Endothelial cell of hepatic sinusoid (primary cell): ENCODE measurements at regions not wholly inside any gene's neighbourhood (a gene's known extent, or its start where the extent isn't known, plus 50 kb on each side); places are given as distances from the start of the nearest gene placed in this dataset.
"Not testable (repeated sequence)": the region's sequence is repeated elsewhere in the genome, so short reads cannot be mapped to it uniquely, and the experiment has no call there.

Source experiments
- in situ Hi-C: cut with HindIII; loops from 2 replicates; pipeline ENCODE4 v1.10.0; 2017; ENCODE audit warnings: low sequenced_read_pairs

DNA sequence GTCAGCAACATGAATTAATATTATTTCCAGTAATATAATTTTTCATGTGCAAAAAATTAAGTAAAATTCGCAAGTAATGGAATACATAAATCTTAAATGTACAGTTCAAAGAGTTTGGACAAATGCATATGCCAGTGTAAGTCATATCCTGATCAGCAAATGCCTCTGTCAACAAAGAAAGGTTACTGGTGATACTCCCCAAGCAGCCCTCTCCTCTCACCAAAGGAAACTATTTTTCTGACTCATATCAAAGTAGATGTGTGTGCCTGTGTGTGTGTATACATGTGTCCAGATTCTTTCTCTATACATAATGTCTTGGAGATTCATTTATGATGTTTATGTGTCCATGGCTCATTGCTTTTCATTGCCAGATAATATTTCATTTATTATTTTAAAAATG, 1035.0 kb downstream of the SLC16A7 start:
- in situ Hi-C loops, result no loop called here

GRCh38 chr12:60644076-60644475, 1048.2 kb downstream of the SLC16A7 start:
- in situ Hi-C loops, result no loop called here

DNA sequence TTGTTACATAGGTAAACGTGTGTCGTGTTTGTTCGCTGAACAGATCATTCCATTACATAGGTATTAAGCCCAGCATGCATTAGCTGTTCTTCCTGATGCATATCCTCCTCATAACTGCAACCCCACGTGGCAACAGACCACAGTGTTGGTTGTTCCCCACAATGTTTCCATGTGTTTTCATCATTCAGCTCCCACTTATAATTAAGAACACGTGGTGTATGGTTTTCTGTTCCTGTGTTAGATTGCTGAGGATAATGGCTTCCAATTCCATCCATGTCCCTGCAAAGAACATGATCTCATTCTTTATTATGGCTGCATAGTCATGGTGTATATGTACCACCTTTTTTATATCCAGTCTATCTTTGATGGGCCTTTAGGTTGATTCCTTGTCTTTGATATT, 1071.1 kb downstream of the SLC16A7 start:
- in situ Hi-C loops, result no loop called here

GRCh38 chr12:60672949-60673348, 1077.1 kb downstream of the SLC16A7 start:
- in situ Hi-C loops, result no loop called here

GRCh38 chr12:60684988-60685655, 1089.3 kb downstream of the SLC16A7 start:
- in situ Hi-C loops, result no loop called here

GRCh38 chr12:60689137-60689536, 1093.3 kb downstream of the SLC16A7 start:
- in situ Hi-C loops, result no loop called here

- in situ Hi-C loops, result no loop called here
These were observed 1097.3 kb downstream of the SLC16A7 start for GRCh38 chr12:60693019-60693626.

DNA sequence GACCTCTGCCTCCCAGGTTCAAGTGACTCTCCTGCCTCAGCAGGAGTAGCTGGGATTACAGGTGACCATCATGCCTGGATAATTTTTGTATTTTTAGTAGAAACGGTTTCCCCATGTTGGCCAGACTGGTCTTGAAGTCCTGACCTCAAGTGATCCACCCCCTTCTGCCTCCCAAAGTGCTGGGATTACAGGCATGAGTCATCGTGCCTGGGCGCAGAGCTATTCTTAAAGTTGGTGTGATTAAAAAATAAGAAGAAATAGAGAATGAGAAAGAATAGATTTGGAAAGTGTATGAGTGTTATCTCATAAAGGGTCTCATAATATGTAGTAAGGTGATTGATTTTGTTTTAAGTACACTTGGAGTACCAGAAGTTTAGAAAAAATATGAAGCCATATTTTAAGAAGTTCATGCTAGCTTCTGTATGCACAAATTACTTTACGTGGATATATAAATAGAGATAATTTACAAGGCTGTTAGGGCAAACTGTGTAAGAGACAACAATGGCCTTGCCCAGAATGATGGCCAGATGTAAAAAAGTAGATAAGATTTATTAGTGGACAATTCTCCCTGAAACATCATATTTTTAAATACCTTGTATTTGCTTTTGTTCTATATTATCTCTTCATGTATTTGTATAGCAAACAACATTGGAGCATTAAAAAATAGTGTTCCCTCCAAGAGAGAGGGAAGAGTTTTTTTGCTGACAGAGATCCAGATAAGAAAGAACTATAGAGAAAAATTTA, 1108.5 kb downstream of the SLC16A7 start:
- in situ Hi-C loops, result no loop called here

DNA sequence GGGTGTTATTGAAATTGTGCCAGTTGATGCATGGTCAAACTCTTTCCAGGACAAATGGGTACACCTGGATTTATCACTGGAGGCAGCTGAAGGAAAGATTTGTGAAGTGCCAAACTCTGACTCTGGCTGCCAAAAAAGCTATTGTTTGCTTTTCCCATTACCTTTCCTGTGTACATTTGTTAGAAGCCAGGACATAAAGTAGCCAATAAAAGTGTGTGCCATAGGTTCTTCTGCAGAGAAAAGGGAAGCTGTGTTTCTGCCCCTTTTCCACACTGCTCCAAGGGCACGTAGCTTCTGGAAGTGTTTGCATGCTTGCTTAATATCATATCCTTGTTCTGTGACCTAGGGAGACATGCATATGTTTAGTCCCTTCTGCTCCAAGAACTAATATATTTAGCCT, 1114.4 kb downstream of the SLC16A7 start:
- in situ Hi-C loops, result no loop called here

GRCh38 chr12:60714141-60714900, 1118.5 kb downstream of the SLC16A7 start:
- in situ Hi-C loops, result no loop called here

DNA sequence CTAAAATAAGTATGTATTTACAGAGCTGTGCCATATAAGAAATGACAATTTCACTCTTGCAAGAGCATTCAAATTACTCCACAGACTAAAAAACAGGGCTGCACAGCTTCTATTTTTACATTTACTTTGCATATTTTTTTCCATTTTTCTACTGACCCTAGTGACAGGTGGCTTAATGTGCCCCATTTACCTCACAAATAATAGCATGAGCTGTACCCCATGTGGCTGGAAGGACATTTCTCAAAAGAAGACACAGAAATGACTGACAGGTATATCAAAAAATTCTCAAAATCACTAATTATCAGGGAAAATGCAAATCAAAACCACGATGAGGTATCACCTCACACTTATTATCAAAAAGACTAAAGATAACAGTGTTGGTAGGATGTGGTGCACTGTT, 1128.6 kb downstream of the SLC16A7 start:
- in situ Hi-C loops, result no loop called here

DNA sequence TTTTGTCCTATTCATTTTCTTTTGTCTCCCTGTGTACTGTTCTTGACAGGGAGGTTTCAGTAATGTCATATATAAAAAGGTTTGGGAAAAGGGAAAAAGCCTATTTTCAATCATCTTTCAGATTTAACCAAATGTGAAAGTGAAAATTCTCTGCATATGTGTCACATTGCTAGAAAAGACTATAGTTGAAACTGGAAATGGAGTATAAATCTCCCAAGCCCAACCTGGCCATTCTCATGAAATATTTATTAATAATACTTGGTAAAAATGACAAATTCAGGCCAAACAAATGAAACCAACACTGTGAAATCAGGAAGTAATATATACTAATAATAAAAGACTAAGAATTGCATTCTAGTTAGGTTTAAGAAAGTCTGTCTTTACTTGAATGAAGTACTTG, 1129.2 kb downstream of the SLC16A7 start:
- in situ Hi-C loops, result no loop called here

DNA sequence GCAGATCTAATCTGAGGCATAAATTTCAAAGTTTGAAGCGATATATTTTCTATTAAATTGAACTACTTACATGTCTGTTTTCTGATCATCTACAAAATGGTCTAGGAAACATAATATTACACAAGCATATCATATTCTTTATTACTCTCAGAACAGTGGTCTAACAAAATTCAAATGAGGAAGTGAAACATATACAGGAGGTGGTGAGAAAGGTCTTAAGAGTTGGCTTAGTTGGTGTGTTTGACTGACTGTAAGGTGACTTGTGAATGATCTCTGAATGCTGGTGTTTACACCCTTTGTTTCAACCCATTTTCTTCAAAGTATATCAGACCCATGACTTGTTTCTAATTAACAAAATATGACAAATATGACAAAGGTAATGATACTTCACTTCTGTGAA, 1156.8 kb downstream of the SLC16A7 start:
- in situ Hi-C loops, result no loop called here

DNA sequence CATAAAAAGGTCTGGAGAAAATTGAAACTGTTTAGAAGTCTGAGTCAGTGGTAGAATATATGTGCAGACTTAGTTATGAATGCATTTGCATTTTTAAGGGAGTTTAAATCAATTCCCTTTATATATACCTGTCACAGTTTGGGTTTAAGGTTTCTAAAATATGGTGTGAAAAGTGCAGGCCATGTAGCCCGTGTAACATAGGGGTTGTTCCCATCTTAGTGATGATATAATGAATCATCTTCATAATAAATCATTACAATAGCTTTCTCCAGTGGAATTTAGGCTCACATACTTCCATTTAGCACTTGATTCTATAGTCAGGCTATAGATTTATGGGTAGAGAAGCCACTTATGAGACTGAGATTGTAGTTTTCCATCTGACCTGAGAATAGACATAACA, 1162.4 kb downstream of the SLC16A7 start:
- in situ Hi-C loops, result no loop called here

GRCh38 chr12:60760965-60761364, 1165.1 kb downstream of the SLC16A7 start:
- in situ Hi-C loops, result no loop called here

DNA sequence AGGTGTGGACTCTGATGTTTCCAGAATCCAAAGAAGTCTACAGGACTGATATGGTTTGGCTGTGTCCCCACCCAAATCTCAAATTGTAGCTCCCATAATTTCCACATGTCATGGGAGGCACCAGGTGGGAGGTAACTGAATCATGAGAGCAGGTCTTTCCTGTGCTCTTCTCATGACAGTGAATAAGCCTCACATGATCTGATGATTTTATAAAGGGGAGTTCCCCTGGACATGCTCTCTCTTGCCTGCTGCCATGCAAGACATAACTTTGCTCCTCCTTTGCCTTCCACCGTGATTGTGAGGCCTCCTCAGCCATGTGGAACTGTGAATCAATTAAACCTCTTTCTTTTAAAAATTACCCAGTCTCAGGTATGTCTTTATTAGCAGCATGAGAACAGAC, 1205.3 kb downstream of the SLC16A7 start:
- in situ Hi-C loops, result not testable (repeated sequence)

GRCh38 chr12:60803147-60803546, 1207.3 kb downstream of the SLC16A7 start:
- in situ Hi-C loops, result no loop called here

GRCh38 chr12:60805364-60805763, 1209.5 kb downstream of the SLC16A7 start:
- in situ Hi-C loops, result loop anchor here (5.0 kb wide), 1 partner anchor 47 kb away; no protein-coding TSS in a partner anchor

GRCh38 chr12:60819794-60820193, 1224.0 kb downstream of the SLC16A7 start:
- in situ Hi-C loops, result no loop called here

- in situ Hi-C loops, result no loop called here
These were observed 1226.8 kb downstream of the SLC16A7 start for GRCh38 chr12:60822580-60822979.

DNA sequence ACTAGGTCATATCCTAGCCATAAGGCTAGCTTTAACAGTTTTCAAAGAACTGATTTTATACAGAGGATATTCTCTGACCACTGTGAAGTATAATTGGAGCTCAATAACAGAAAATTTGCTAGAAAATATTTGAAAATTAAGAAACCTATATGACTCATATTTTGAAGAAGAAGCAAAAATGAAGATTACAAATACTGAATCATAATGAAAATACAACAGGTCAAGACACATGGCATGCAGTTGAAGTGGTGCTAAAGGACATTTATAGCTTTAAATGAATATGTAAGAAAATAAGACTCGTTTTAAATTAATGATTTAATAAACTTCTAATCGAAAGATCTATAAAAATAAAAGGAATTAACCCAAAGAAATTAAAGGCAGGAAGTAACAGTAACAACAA, 1234.6 kb downstream of the SLC16A7 start:
- in situ Hi-C loops, result no loop called here
